Right lobe of liver (tissue), 4 donors: ENCODE measurements at regions not wholly inside any gene's neighbourhood (a gene's known extent, or its start where the extent isn't known, plus 50 kb on each side); places are given as distances from the start of the nearest gene placed in this dataset.

Experiments used
- CTCF ChIP-seq, 4 donors: fragments of 200-600 bp in 3 of 4; fragments of 450-650 bp in 1 of 4; IDR thresholded peaks; one replicate each; pipeline versions ENCODE4 v1.5.1 to v1.8.0; 2016 to 2022; ENCODE audit warnings: antibody characterized with exemption in 4 of 4, mild to moderate bottlenecking in 2 of 4
- POLR2A ChIP-seq: fragments of 450-650 bp; IDR thresholded peaks from one replicate; pipeline ENCODE4 v1.6.1; 2017; ENCODE audit warnings: antibody characterized with exemption, mild to moderate bottlenecking
- donor health status: DM: no; HTN: no; CAD: no.
- donor health status: DM: no; HTN: no; CAD: no.
- donor health status: DM: no; HTN: yes; CAD: no.

- no peak for TF ChIP-seq POLR2A
- no peak for TF ChIP-seq CTCF (IDR thresholded peaks at IDR 0.05)
Measured at GRCh38 chr5:12125895-12126294, 221.6 kb upstream of the CTNND2 start.
